Stomach (tissue), 8 donors: ENCODE measurements at regions not wholly inside any gene's neighbourhood (a gene's known extent, or its start where the extent isn't known, plus 50 kb on each side); places are given as distances from the start of the nearest gene placed in this dataset.
A peak's percentile ranks its signal among the peaks of the same experiment; 100 is the strongest.
"Not testable (repeated sequence)": the region's sequence is repeated elsewhere in the genome, so short reads cannot be mapped to it uniquely, and the experiment has no call there.

Source experiments
- DNase-seq, 2 donors: peaks; one replicate each; pipeline versions ENCODE4 v3.0.0 to v3.0.0-alpha.2; 2013 to 2019
- H3K27ac ChIP-seq, 5 donors: fragments of 200-600 bp in 4 of 5; sonication (generic) in 4 of 5; one replicate each; pipeline ENCODE4 v1.5.1; 2013 to 2019; ENCODE audit warnings: mild to moderate bottlenecking in 1 of 5, moderate library complexity in 1 of 5
- H3K27me3 ChIP-seq, 3 donors: fragments of 200-600 bp; sonication (generic); one replicate each; pipeline ENCODE4 v1.5.1; 2017 to 2019; ENCODE audit warnings: mixed run types in 1 of 3
- H3K36me3 ChIP-seq, 4 donors: fragments of 200-600 bp; sonication (generic); 1 replicate in 3 of 4; 2 replicates in 1 of 4; pipeline ENCODE4 v1.5.1; 2016 to 2019
- H3K4me1 ChIP-seq, 4 donors: fragments of 200-600 bp; sonication (generic); one replicate each; pipeline ENCODE4 v1.5.1; 2016 to 2019
- H3K4me3 ChIP-seq, 4 donors: fragments of 200-600 bp; sonication (generic) in 3 of 4; one replicate each; pipeline ENCODE4 v1.5.1; 2016 to 2019; ENCODE audit warnings: mild to moderate bottlenecking in 1 of 4
- H3K9me3 ChIP-seq, 4 donors: fragments of 200-600 bp; sonication (generic); one replicate each; pipeline ENCODE4 v1.5.1; 2016 to 2019
- CTCF ChIP-seq, 7 experiments: fragments of 450-650 bp in 4 of 7; fragments of 200-600 bp in 3 of 7; sonication (generic) in 3 of 7; IDR thresholded peaks; one replicate each; pipeline ENCODE4 v1.5.1; 2016 to 2019; ENCODE audit warnings: antibody characterized with exemption in 7 of 7, control low read depth in 2 of 7, mild to moderate bottlenecking in 1 of 7
- EP300 ChIP-seq: sonication (generic); formaldehyde crosslinking; IDR thresholded peaks from one replicate; pipeline ENCODE4 v1.6.1; 2017; ENCODE audit warnings: antibody characterized with exemption
- POLR2A ChIP-seq, 4 donors: fragments of 450-650 bp; IDR thresholded peaks; one replicate each; pipeline ENCODE4 v1.6.1; 2016; ENCODE audit warnings: antibody characterized with exemption in 4 of 4, control low read depth in 2 of 4, mild to moderate bottlenecking in 1 of 4, moderate library complexity in 1 of 4
- POLR2AphosphoS5 ChIP-seq, 3 donors: sonication (generic); formaldehyde crosslinking; IDR thresholded peaks; one replicate each; pipeline ENCODE4 v1.6.1; 2016; ENCODE audit warnings: antibody characterized with exemption in 3 of 3
- WGBS, 5 donors: extraction: QIAGEN DNeasy Blood & Tissue Kit in 3 of 5; methylation state at CpG; one replicate each; pipeline versions ENCODE4 v1.1.5 to v1.1.7; 2013 to 2018; 5-methylcytosine and 5-hydroxymethylcytosine counted together
- intact Hi-C: fragments of 100-400 bp; cut with DNase I; formaldehyde crosslinking; loops from one replicate; pipeline ENCODE4 v1.15.1; 2023; ENCODE audit warnings: low total_unique reads
- donor health status: healthy with polysubstance abuse.
- donor health status: Bipolar disorder and iron deficiency.
- donor health status: healthy.

GRCh38 chr7:145431834-145432233 is 596.0 kb upstream of the TPK1 start:
- Histone ChIP-seq H3K27ac (no peak overlapping the region), H3K9me3 (peaks cover 0 to 12% (median 0%) of the 10 kb centered on the region in 4 donors), H3K36me3 (no peaks in the 10 kb centered on the region), H3K27me3 (no peaks in the 10 kb centered on the region), H3K4me3 (no peak overlapping the region), H3K4me1 (no peaks in the 10 kb centered on the region)
- WGBS, 5 donors, result 79 to 97% (median 81%) methylated on average over 1 of the region's 1 CpG
- DNase-seq, result no peak
- no peak for TF ChIP-seq POLR2AphosphoS5 (IDR thresholded peaks at IDR 0.05)
- no peak for TF ChIP-seq POLR2A (IDR thresholded peaks at IDR 0.05)
- no peak for TF ChIP-seq EP300
- intact Hi-C loops, result no loop called here

GRCh38 chr7:145418481-145418880 is 582.6 kb upstream of the TPK1 start:
- peaks cover 0 to 25% (median 3%) of the 10 kb centered on the region in 4 donors for H3K9me3 ChIP-seq
- 82 to 87% (median 84%) methylated on average over 8 of the region's 8 CpGs for WGBS, 5 donors
- H3K27me3 ChIP-seq, H3K4me1 ChIP-seq, DNase-seq, H3K36me3 ChIP-seq, intact Hi-C loops, H3K4me3 ChIP-seq, H3K27ac ChIP-seq: not testable (repeated sequence)

GRCh38 chr7:145411066-145411465 is 575.2 kb upstream of the TPK1 start:
- no peaks in the 10 kb centered on the region for H3K27me3 ChIP-seq
- H3K4me1 ChIP-seq, result no peaks in the 10 kb centered on the region
- no peaks in the 10 kb centered on the region for H3K36me3 ChIP-seq
- intact Hi-C loops, result no loop called here
- H3K9me3 ChIP-seq, result peaks cover 0 to 15% (median 4%) of the 10 kb centered on the region in 4 donors
- no peak overlapping the region for H3K27ac ChIP-seq
- no peak overlapping the region for H3K4me3 ChIP-seq
- WGBS, 5 donors, result 56 to 64% (median 61%) methylated on average over 3 of the region's 3 CpGs
- no peak for DNase-seq
- TF ChIP-seq POLR2A (IDR thresholded peaks at IDR 0.05) (no peak), EP300 (no peak), CTCF (IDR thresholded peaks at IDR 0.05) (no peak), POLR2AphosphoS5 (IDR thresholded peaks at IDR 0.05) (no peak)

GRCh38 chr7:145398758-145399157 is 562.9 kb upstream of the TPK1 start:
- Histone ChIP-seq H3K27me3 (no peaks in the 10 kb centered on the region), H3K9me3 (peaks cover 0 to 13% (median 9%) of the 10 kb centered on the region in 4 donors), H3K4me3 (no peak overlapping the region), H3K36me3 (no peaks in the 10 kb centered on the region), H3K27ac (no peak overlapping the region), H3K4me1 (no peaks in the 10 kb centered on the region)
- peak in 1 of 2 donors; percentile 2 for DNase-seq
- 41 to 61% (median 43%) methylated on average over 1 of the region's 1 CpG for WGBS, 5 donors
- intact Hi-C loops, result no loop called here
- no peak for TF ChIP-seq CTCF (IDR thresholded peaks at IDR 0.05)
- TF ChIP-seq POLR2A (IDR thresholded peaks at IDR 0.05), result no peak
- no peak for TF ChIP-seq POLR2AphosphoS5 (IDR thresholded peaks at IDR 0.05)
- no peak for TF ChIP-seq EP300

GRCh38 chr7:145394126-145394525 is 558.3 kb upstream of the TPK1 start:
- intact Hi-C loops, result no loop called here
- Histone ChIP-seq H3K4me1 (no peaks in the 10 kb centered on the region), H3K27me3 (no peaks in the 10 kb centered on the region), H3K9me3 (peaks cover 0 to 4% (median 0%) of the 10 kb centered on the region in 4 donors), H3K36me3 (no peaks in the 10 kb centered on the region), H3K4me3 (no peak overlapping the region), H3K27ac (no peak overlapping the region)
- WGBS, 5 donors, result 11 to 29% (median 16%) methylated on average over 2 of the region's 2 CpGs
- TF ChIP-seq POLR2AphosphoS5 (IDR thresholded peaks at IDR 0.05), result no peak
- TF ChIP-seq CTCF (IDR thresholded peaks at IDR 0.05), result no peak
- no peak for TF ChIP-seq EP300
- no peak for TF ChIP-seq POLR2A (IDR thresholded peaks at IDR 0.05)
- no peak for DNase-seq
